ENCODE measurements at regions not wholly inside any gene's neighbourhood (a gene's known extent, or its start where the extent isn't known, plus 50 kb on each side); places are given as distances from the start of the nearest gene placed in this dataset.

- intact Hi-C loops (cut with DNase I, micrococcal nuclease) = no loop called here
- DNase-seq (no peak), ATAC-seq (no peak)
Measured at GRCh38 chr7:53531-53930, 138.8 kb upstream of the FAM20C start.

GRCh38 chr7:54615-55014 is 137.8 kb upstream of the FAM20C start:
- intact Hi-C loops (cut with DNase I, micrococcal nuclease) = no loop called here
- DNase-seq (no peak), ATAC-seq (no peak)

- no peak for ATAC-seq
- no peak for DNase-seq
- intact Hi-C loops (cut with DNase I, micrococcal nuclease) = no loop called here
Measured at GRCh38 chr7:55690-56248, 136.6 kb upstream of the FAM20C start.

- DNase-seq (no peak), ATAC-seq (no peak)
- intact Hi-C loops (cut with DNase I, micrococcal nuclease) = no loop called here
Measured at GRCh38 chr7:56291-56913, 136.0 kb upstream of the FAM20C start.

- ATAC-seq (no peak), DNase-seq (no peak)
- intact Hi-C loops (cut with DNase I, micrococcal nuclease) = no loop called here
Measured at GRCh38 chr7:57071-57470, 135.3 kb upstream of the FAM20C start.

- intact Hi-C loops (cut with DNase I, micrococcal nuclease) = no loop called here
- ATAC-seq = no peak
- no peak for DNase-seq
Measured at GRCh38 chr7:57482-58255, 134.7 kb upstream of the FAM20C start.

- intact Hi-C loops (cut with DNase I, micrococcal nuclease) = no loop called here
- ATAC-seq (no peak), DNase-seq (no peak)
Measured at GRCh38 chr7:58316-58715, 134.1 kb upstream of the FAM20C start.

GRCh38 chr7:59079-60016 is 133.0 kb upstream of the FAM20C start:
- intact Hi-C loops (cut with DNase I, micrococcal nuclease) = no loop called here
- ATAC-seq (no peak), DNase-seq (no peak)

GRCh38 chr7:60017-60675 is 132.2 kb upstream of the FAM20C start:
- no peak for ATAC-seq
- intact Hi-C loops (cut with DNase I, micrococcal nuclease) = no loop called here
- no peak for DNase-seq

- ATAC-seq (no peak), DNase-seq (no peak)
- intact Hi-C loops (cut with DNase I, micrococcal nuclease) = no loop called here
Measured at GRCh38 chr7:60706-61105, 131.7 kb upstream of the FAM20C start.

- no peak for DNase-seq
- intact Hi-C loops (cut with DNase I, micrococcal nuclease) = no loop called here
- no peak for ATAC-seq
Measured at GRCh38 chr7:61111-61510, 131.3 kb upstream of the FAM20C start.

- no peak for ATAC-seq
- no peak for DNase-seq
- intact Hi-C loops (cut with DNase I, micrococcal nuclease) = no loop called here
Measured at GRCh38 chr7:61576-62360, 130.6 kb upstream of the FAM20C start.

GRCh38 chr7:62361-63116 is 129.8 kb upstream of the FAM20C start:
- DNase-seq = no peak
- ATAC-seq = no peak
- intact Hi-C loops (cut with DNase I, micrococcal nuclease) = no loop called here

GRCh38 chr7:63117-63480 is 129.3 kb upstream of the FAM20C start:
- intact Hi-C loops (cut with DNase I, micrococcal nuclease) = no loop called here
- no peak for DNase-seq

GRCh38 chr7:63521-64021 is 128.8 kb upstream of the FAM20C start:
- intact Hi-C loops (cut with DNase I, micrococcal nuclease) = no loop called here
- ATAC-seq (no peak), DNase-seq (no peak)

More at GRCh38 chr7:63117-63480, 129.3 kb upstream of the FAM20C start:
- no peak for ATAC-seq

- DNase-seq = peak; percentile 44 to 64
- ATAC-seq = peak; percentile 80
- intact Hi-C loops (cut with DNase I, micrococcal nuclease) = no loop called here
Measured at GRCh38 chr7:64098-64915, 128.1 kb upstream of the FAM20C start.

- no peak for ATAC-seq
- no peak for DNase-seq
- intact Hi-C loops (cut with DNase I, micrococcal nuclease) = no loop called here
Measured at GRCh38 chr7:64916-65341, 127.4 kb upstream of the FAM20C start.

Measured in left colon (tissue), 2 donors.